A549 (cell line): ENCODE measurements at regions not wholly inside any gene's neighbourhood (a gene's known extent, or its start where the extent isn't known, plus 50 kb on each side); places are given as distances from the start of the nearest gene placed in this dataset.

Experiments used
- ATAC-seq, 2 experiments: fragments of 200-7000 bp in 1 of 2; fragments of >200 bp in 1 of 2; cut with Nextera tagmentation in 1 of 2; cut with Tn5 transposase in 1 of 2; 3 replicates each; pipeline versions ENCODE4 v1.8.0 to v1.9.1; 2018 to 2020; ENCODE audit warnings: mild to moderate bottlenecking in 1 of 2, moderate library complexity in 1 of 2
- CTCF ChIA-PET: fragments of 300-600 bp; sonication (Branson Sonifier 250); formaldehyde crosslinking; extraction: SDS; loops from one replicate; lab custom pipeline; 2021; ENCODE audit warnings: antibody characterized with exemption, inconsistent platforms; lab: Yijun Ruan, JAX
- POLR2A ChIA-PET: fragments of 350-600 bp; formaldehyde crosslinking; extraction: SDS; loops from one replicate; lab custom pipeline; 2021; ENCODE audit warnings: antibody characterized with exemption, inconsistent platforms; lab: Yijun Ruan, JAX
- DNase-seq, 2 experiments: peaks; one replicate each; pipeline versions ENCODE4 v3.0.0 to v3.0.0-alpha.2; 2011 to 2016; ENCODE audit warnings: low read depth in 1 of 2, low spot score in 1 of 2
- FAIRE-seq: peaks from 2 replicates; lab custom pipeline; 2011; peaks lifted over from hg19 to GRCh38; lab: Jason Lieb, UNC
- H3K27ac ChIP-seq, 2 experiments: fragments of >200 bp; sonication (Bioruptor Twin); formaldehyde crosslinking; 3 replicates each; pipeline ENCODE4 v1.5.1; 2016 to 2017
- H3K4me1 ChIP-seq: fragments of >200 bp; sonication (Bioruptor Twin); formaldehyde crosslinking; 3 replicates; pipeline ENCODE4 v1.6.1; 2016
- H3K4me2 ChIP-seq: fragments of >200 bp; sonication (Bioruptor Twin); formaldehyde crosslinking; 3 replicates; pipeline ENCODE4 v1.6.1; 2016
- H3K4me3 ChIP-seq: fragments of >200 bp; sonication (Bioruptor Twin); formaldehyde crosslinking; 3 replicates; pipeline ENCODE4 v1.5.1; 2016
- H3K9me3 ChIP-seq: fragments of >200 bp; sonication (Bioruptor Twin); formaldehyde crosslinking; 3 replicates; pipeline ENCODE4 v1.6.1; 2016
- CBX2 ChIP-seq: fragments of 200-600 bp; sonication (generic); IDR thresholded peaks from 2 replicates; pipeline ENCODE4 v1.6.1; 2016; ENCODE audit warnings: low read depth, mild to moderate bottlenecking, borderline replicate concordance
- CBX8 ChIP-seq: fragments of 200-600 bp; sonication (generic); IDR thresholded peaks from 2 replicates; pipeline ENCODE4 v1.6.1; 2016
- CEBPB ChIP-seq, 2 experiments: fragments of >200 bp in 1 of 2; sonication (Bioruptor Twin) in 1 of 2; formaldehyde crosslinking in 1 of 2; IDR thresholded peaks; 2 replicates each; pipeline ENCODE4 v1.6.1; 2012 to 2016
- CHD2 ChIP-seq: fragments of 150-350 bp; IDR thresholded peaks from 2 replicates; pipeline ENCODE4 v1.6.1; 2014; ENCODE audit warnings: low read length; ENCODE audit not compliant: partially characterized antibody
- EHF ChIP-seq: fragments of 250-450 bp; sonication (Bioruptor Pico); IDR thresholded peaks from 2 replicates; pipeline ENCODE4 v1.5.0; 2020; ENCODE audit warnings: mild to moderate bottlenecking
- EHMT2 ChIP-seq: fragments of 200-600 bp; sonication (generic); IDR thresholded peaks from 2 replicates; pipeline ENCODE4 v1.6.1; 2016; ENCODE audit warnings: antibody characterized with exemption, low read depth, mild to moderate bottlenecking, moderate library complexity
- EP300 ChIP-seq, 2 experiments: fragments of >200 bp; sonication (Bioruptor Twin); formaldehyde crosslinking; IDR thresholded peaks; 2 replicates in 1 of 2; 3 replicates in 1 of 2; pipeline ENCODE4 v1.6.1; 2016 to 2017
- ESRRA ChIP-seq: fragments of 150-350 bp; IDR thresholded peaks from 2 replicates; pipeline ENCODE4 v1.6.1; 2014; ENCODE audit warnings: mild to moderate bottlenecking, low read length, borderline replicate concordance
- FOXS1 ChIP-seq: fragments of 250-450 bp; sonication (Bioruptor Pico); IDR thresholded peaks from 2 replicates; pipeline ENCODE4 v1.5.0; 2020; ENCODE audit warnings: mild to moderate bottlenecking, moderate library complexity
- GATA3 ChIP-seq: IDR thresholded peaks from 2 replicates; pipeline ENCODE4 v1.6.1; 2012; ENCODE audit warnings: borderline replicate concordance
- HDAC2 ChIP-seq: fragments of 200-600 bp; sonication (generic); IDR thresholded peaks from 2 replicates; pipeline ENCODE4 v1.6.1; 2016
- HEYL ChIP-seq: fragments of 250-450 bp; sonication (Bioruptor Pico); IDR thresholded peaks from 2 replicates; pipeline ENCODE4 v1.8.0; 2021; ENCODE audit warnings: mild to moderate bottlenecking, moderate library complexity
- JUNB ChIP-seq: fragments of >200 bp; sonication (Bioruptor Twin); formaldehyde crosslinking; IDR thresholded peaks from 2 replicates; pipeline ENCODE4 v1.6.1; 2016
- KDM1A ChIP-seq: fragments of 200-600 bp; sonication (generic); IDR thresholded peaks from 2 replicates; pipeline ENCODE4 v1.6.1; 2016; ENCODE audit warnings: low read depth, mild to moderate bottlenecking
- MAFK ChIP-seq: fragments of 450-650 bp; IDR thresholded peaks from 2 replicates; pipeline ENCODE4 v1.6.1; 2014; ENCODE audit not compliant: partially characterized antibody
- POLR2A ChIP-seq: IDR thresholded peaks from 2 replicates; pipeline ENCODE4 v1.6.1; 2012; ENCODE audit warnings: mild to moderate bottlenecking, low read length
- RARB ChIP-seq: fragments of 250-450 bp; sonication (Bioruptor Pico); IDR thresholded peaks from 2 replicates; pipeline ENCODE4 v1.8.0; 2021; ENCODE audit warnings: mild to moderate bottlenecking, moderate library complexity
- RCOR1 ChIP-seq: fragments of 150-350 bp; IDR thresholded peaks from 2 replicates; pipeline ENCODE4 v1.6.1; 2014; ENCODE audit warnings: antibody characterized with exemption, low read length, low read depth
- RNF2 ChIP-seq: fragments of 200-600 bp; sonication (generic); IDR thresholded peaks from 2 replicates; pipeline ENCODE4 v1.6.1; 2016; ENCODE audit warnings: low read depth, mild to moderate bottlenecking, antibody characterized with exemption, moderate library complexity, borderline replicate concordance
- SMC3 ChIP-seq: fragments of >200 bp; sonication (Bioruptor Twin); formaldehyde crosslinking; IDR thresholded peaks from 3 replicates; pipeline ENCODE4 v1.6.1; 2018; ENCODE audit warnings: inconsistent platforms
- TFCP2L1 ChIP-seq: fragments of 250-450 bp; sonication (Bioruptor Pico); IDR thresholded peaks from 2 replicates; pipeline ENCODE4 v1.5.0; 2021; ENCODE audit warnings: mild to moderate bottlenecking
- ZC3H11A ChIP-seq: fragments of 450-650 bp; IDR thresholded peaks from 2 replicates; pipeline ENCODE4 v1.6.1; 2014; ENCODE audit warnings: antibody characterized with exemption, mild to moderate bottlenecking
- ZFP36 ChIP-seq: fragments of 450-650 bp; IDR thresholded peaks from 2 replicates; pipeline ENCODE4 v1.6.1; 2014; ENCODE audit warnings: borderline replicate concordance; ENCODE audit not compliant: partially characterized antibody
- ZSCAN20 ChIP-seq: fragments of 250-450 bp; sonication (Bioruptor Pico); IDR thresholded peaks from 2 replicates; pipeline ENCODE4 v1.8.0; 2022; ENCODE audit warnings: mild to moderate bottlenecking, moderate library complexity
- WGBS: methylation state at CpG from one replicate; pipeline ENCODE4 v1.1.6; 2017; ENCODE audit errors: missing lambda C conversion rate; 5-methylcytosine and 5-hydroxymethylcytosine counted together
- TF ChIP-seq, protein P1 (sequence below): fragments of 250-450 bp; sonication (Bioruptor Pico); IDR thresholded peaks from 2 replicates; pipeline ENCODE4 v1.5.0; 2020; ENCODE audit warnings: low read depth, mild to moderate bottlenecking, moderate library complexity
- TF ChIP-seq, protein P2 (sequence below): fragments of 450-650 bp; IDR thresholded peaks from 2 replicates; pipeline ENCODE4 v1.6.1; 2014; ENCODE audit warnings: antibody characterized with exemption
- TF ChIP-seq, protein P3 (sequence below): IDR thresholded peaks from 2 replicates; pipeline ENCODE4 v1.6.1; 2012

- TF ChIP-seq EP300 (IDR thresholded peaks at IDR 0.05) = no peak
- TF ChIP-seq ZC3H11A = no peak
- no peak for TF ChIP-seq CEBPB (IDR thresholded peaks at IDR 0.05)
- no peak for TF ChIP-seq RARB (CRISPR knock-in tag)
- TF ChIP-seq HEYL (CRISPR knock-in tag) = no peak
- no peak for TF ChIP-seq ESRRA
- no peak for TF ChIP-seq EHMT2
- no peak for TF ChIP-seq EHF (CRISPR knock-in tag)
- TF ChIP-seq, all 56 proteins: peak for 0
- peaks cover 22% of the 10 kb centered on the region for H3K4me1 ChIP-seq
- 90% methylated on average over 5 of the region's 5 CpGs for WGBS
- H3K9me3 ChIP-seq = no peaks in the 10 kb centered on the region
- CTCF ChIA-PET = interaction anchor here (0.7 kb wide), 1 partner anchor 227 kb away, joined by 3 read pairs; no protein-coding TSS in a partner anchor
- no peak overlapping the region for H3K4me3 ChIP-seq
- ATAC-seq = no peak
- no peak overlapping the region for H3K4me2 ChIP-seq
- no peak for DNase-seq
- POLR2A ChIA-PET = no interaction called here
- H3K27ac ChIP-seq = no peak overlapping the region
- no peak for FAIRE-seq
These were observed 108.4 kb upstream of the NOCT start for GRCh38 chr4:138907174-138907573.

- WGBS = 93% methylated on average over 4 of the region's 4 CpGs
- Histone ChIP-seq H3K4me3 (no peak overlapping the region), H3K4me1 (peaks cover 3% of the 10 kb centered on the region; the same call in 2 of the 3 replicates), H3K9me3 (no peaks in the 10 kb centered on the region), H3K4me2 (no peak overlapping the region), H3K27ac (no peak overlapping the region)
- ATAC-seq = no peak
- no peak for FAIRE-seq
- TF ChIP-seq ZSCAN20 (no peak), KDM1A (no peak), RNF2 (no peak), TFCP2L1 (CRISPR knock-in tag) (no peak), SMC3 (no peak), HDAC2 (no peak), GATA3 (no peak), EHMT2 (no peak), FOXS1 (CRISPR knock-in tag) (no peak)
- ChIA-PET CTCF (interaction anchor here (0.6 kb wide), 1 partner anchor 52 kb away, joined by 3 read pairs; no protein-coding TSS in a partner anchor), POLR2A (no interaction called here)
- no peak for DNase-seq
These were observed 110.8 kb upstream of the NOCT start for GRCh38 chr4:138904793-138905192.

DNA sequence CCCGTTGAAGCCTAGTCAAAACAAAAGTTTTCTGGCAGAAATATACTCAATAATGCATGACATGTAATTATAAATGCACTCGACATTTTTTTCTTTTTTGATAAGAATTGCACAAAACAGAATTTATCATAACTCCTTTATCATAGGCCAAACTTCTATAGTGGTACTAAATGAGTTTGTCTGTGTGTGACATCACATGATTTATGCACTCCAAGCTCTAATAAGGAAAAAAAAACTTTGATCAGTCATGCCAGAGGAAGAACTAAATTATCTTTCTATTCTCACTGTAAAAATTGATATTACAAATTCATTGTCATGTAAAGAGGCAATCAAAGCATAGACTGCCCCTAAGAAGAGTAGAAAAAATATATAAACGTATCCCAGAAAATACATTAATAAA is 112.4 kb upstream of the NOCT start:
- Histone ChIP-seq H3K9me3 (no peaks in the 10 kb centered on the region), H3K4me3 (no peak overlapping the region), H3K4me1 (peaks cover 2% of the 10 kb centered on the region), H3K4me2 (no peak overlapping the region), H3K27ac (no peak overlapping the region)
- DNase-seq = no peak
- ChIA-PET POLR2A (no interaction called here), CTCF (no interaction called here)
- WGBS = 66% methylated on average over 3 of the region's 3 CpGs
- no peak for FAIRE-seq
- ATAC-seq = no peak
- TF ChIP-seq, protein P1, sequence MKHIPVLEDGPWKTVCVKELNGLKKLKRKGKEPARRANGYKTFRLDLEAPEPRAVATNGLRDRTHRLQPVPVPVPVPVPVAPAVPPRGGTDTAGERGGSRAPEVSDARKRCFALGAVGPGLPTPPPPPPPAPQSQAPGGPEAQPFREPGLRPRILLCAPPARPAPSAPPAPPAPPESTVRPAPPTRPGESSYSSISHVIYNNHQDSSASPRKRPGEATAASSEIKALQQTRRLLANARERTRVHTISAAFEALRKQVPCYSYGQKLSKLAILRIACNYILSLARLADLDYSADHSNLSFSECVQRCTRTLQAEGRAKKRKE (CRISPR knock-in tag) = no peak
- no peak for TF ChIP-seq SMC3
- TF ChIP-seq, protein P2, sequence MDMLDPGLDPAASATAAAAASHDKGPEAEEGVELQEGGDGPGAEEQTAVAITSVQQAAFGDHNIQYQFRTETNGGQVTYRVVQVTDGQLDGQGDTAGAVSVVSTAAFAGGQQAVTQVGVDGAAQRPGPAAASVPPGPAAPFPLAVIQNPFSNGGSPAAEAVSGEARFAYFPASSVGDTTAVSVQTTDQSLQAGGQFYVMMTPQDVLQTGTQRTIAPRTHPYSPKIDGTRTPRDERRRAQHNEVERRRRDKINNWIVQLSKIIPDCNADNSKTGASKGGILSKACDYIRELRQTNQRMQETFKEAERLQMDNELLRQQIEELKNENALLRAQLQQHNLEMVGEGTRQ = no peak
- no peak for TF ChIP-seq POLR2A
- TF ChIP-seq CBX2 = no peak
- no peak for TF ChIP-seq RCOR1
- TF ChIP-seq CHD2 = no peak
- TF ChIP-seq KDM1A = no peak
- no peak for TF ChIP-seq CBX8
- no peak for TF ChIP-seq MAFK
- no peak for TF ChIP-seq ZFP36
- TF ChIP-seq, protein P3, sequence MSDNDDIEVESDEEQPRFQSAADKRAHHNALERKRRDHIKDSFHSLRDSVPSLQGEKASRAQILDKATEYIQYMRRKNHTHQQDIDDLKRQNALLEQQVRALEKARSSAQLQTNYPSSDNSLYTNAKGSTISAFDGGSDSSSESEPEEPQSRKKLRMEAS = no peak
- no peak for TF ChIP-seq JUNB
